ENCODE measurements at regions not wholly inside any gene's neighbourhood (a gene's known extent, or its start where the extent isn't known, plus 50 kb on each side); places are given as distances from the start of the nearest gene placed in this dataset.
A peak's percentile ranks its signal among the peaks of the same experiment; 100 is the strongest.

DNA sequence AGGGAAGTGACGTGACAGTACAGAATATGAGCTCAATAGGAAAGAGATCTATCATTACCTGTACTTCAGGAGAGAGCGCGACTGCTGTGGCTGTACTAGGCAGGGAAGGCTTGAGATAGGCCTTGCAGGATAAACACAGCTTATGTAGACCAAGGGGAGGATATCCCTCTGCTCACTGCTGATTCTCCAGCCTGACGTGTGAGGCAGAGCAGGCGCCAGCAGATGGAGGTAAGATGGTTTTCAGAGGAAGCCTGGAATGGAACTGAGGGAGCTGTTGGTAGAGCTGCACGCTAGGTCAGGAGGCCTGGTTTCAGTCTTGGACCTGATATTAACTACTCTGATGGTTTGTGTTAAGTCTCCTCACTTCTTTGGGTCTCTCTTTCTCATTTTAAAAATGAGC is 291.4 kb downstream of the YTHDC2 start:
- TF ChIP-seq POLR2AphosphoS5 (IDR thresholded peaks at IDR 0.05; ENCODE audit: low read depth, low read length) (no peak), TCF7L2 (IDR thresholded peaks at IDR 0.05; ENCODE audit: low read depth, low read length) (no peak), SIN3A (IDR thresholded peaks at IDR 0.05; ENCODE audit: borderline replicate concordance, insufficient read depth, low read depth, low read length) (no peak)
- TF ChIP-seq, protein P1, sequence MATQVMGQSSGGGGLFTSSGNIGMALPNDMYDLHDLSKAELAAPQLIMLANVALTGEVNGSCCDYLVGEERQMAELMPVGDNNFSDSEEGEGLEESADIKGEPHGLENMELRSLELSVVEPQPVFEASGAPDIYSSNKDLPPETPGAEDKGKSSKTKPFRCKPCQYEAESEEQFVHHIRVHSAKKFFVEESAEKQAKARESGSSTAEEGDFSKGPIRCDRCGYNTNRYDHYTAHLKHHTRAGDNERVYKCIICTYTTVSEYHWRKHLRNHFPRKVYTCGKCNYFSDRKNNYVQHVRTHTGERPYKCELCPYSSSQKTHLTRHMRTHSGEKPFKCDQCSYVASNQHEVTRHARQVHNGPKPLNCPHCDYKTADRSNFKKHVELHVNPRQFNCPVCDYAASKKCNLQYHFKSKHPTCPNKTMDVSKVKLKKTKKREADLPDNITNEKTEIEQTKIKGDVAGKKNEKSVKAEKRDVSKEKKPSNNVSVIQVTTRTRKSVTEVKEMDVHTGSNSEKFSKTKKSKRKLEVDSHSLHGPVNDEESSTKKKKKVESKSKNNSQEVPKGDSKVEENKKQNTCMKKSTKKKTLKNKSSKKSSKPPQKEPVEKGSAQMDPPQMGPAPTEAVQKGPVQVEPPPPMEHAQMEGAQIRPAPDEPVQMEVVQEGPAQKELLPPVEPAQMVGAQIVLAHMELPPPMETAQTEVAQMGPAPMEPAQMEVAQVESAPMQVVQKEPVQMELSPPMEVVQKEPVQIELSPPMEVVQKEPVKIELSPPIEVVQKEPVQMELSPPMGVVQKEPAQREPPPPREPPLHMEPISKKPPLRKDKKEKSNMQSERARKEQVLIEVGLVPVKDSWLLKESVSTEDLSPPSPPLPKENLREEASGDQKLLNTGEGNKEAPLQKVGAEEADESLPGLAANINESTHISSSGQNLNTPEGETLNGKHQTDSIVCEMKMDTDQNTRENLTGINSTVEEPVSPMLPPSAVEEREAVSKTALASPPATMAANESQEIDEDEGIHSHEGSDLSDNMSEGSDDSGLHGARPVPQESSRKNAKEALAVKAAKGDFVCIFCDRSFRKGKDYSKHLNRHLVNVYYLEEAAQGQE (IDR thresholded peaks at IDR 0.05; ENCODE audit: insufficient read depth in 1 of 2, low read depth in 2 of 2, low read length in 1 of 2), result no peak
- TF ChIP-seq, protein P2, sequence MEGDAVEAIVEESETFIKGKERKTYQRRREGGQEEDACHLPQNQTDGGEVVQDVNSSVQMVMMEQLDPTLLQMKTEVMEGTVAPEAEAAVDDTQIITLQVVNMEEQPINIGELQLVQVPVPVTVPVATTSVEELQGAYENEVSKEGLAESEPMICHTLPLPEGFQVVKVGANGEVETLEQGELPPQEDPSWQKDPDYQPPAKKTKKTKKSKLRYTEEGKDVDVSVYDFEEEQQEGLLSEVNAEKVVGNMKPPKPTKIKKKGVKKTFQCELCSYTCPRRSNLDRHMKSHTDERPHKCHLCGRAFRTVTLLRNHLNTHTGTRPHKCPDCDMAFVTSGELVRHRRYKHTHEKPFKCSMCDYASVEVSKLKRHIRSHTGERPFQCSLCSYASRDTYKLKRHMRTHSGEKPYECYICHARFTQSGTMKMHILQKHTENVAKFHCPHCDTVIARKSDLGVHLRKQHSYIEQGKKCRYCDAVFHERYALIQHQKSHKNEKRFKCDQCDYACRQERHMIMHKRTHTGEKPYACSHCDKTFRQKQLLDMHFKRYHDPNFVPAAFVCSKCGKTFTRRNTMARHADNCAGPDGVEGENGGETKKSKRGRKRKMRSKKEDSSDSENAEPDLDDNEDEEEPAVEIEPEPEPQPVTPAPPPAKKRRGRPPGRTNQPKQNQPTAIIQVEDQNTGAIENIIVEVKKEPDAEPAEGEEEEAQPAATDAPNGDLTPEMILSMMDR (IDR thresholded peaks at IDR 0.05), result no peak
- ChIA-PET CTCF (no interaction called here), POLR2A (no interaction called here)
- intact Hi-C loops (cut with micrococcal nuclease; ENCODE audit: unreplicated experiment) (no loop called here), in situ Hi-C loops (cut with HindIII; ENCODE audit: low pct_unique_long_range_greater_than_20kb, low sequenced_read_pairs) (no loop called here)
- Histone ChIP-seq H3K9me3 (ENCODE audit: control insufficient read depth, insufficient read depth, low read depth, low read length) (no peaks in the 10 kb centered on the region), H3K4me1 (ENCODE audit: control insufficient read depth, insufficient read depth, low read length) (no peaks in the 10 kb centered on the region), H3K27ac (ENCODE audit: low read length) (no peak overlapping the region), H3K4me3 (ENCODE audit: low read depth in 2 of 2, low read length in 2 of 2) (no peak overlapping the region), H3K27me3 (ENCODE audit: control insufficient read depth, insufficient read depth, low read length) (no peaks in the 10 kb centered on the region), H3K36me3 (ENCODE audit: control insufficient read depth, insufficient read depth, low read length) (no peaks in the 10 kb centered on the region)
- BruUV-seq (replicated peaks), result no TSS peak
- ATAC-seq, result no peak
- DNase-seq (ENCODE audit: low read depth, low spot score), result no peak

DNA sequence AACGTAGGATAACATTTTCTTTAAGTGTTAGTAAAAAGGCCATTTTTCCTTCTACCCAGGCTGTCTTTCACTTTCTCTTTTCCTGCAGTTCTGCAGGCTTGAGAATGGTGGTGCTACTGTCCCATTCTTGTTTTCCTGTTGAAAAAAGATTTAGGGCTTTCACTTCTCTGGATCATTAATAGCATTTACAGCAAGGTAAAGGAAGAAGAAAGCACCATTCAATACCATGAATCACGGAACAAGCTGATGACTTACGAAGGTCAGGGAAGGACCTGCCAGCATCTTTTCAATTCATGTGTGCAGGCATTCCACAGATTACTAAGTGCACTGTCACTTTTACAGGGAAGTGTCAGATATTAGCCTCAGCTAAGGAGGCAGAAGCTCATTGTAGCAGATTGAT is 292.8 kb downstream of the YTHDC2 start:
- DNase-seq (ENCODE audit: low read depth, low spot score) (no peak), ATAC-seq (no peak)
- no peak overlapping the region for H3K4me3 ChIP-seq (ENCODE audit: low read depth in 2 of 2, low read length in 2 of 2)
- no TSS peak for BruUV-seq (replicated peaks)
- intact Hi-C loops (cut with micrococcal nuclease; ENCODE audit: unreplicated experiment), result no loop called here
- no peak overlapping the region for H3K27ac ChIP-seq (ENCODE audit: low read length)
- TF ChIP-seq, protein P1 (IDR thresholded peaks at IDR 0.05; ENCODE audit: insufficient read depth in 1 of 2, low read depth in 2 of 2, low read length in 1 of 2), result no peak
- TF ChIP-seq POLR2AphosphoS5 (IDR thresholded peaks at IDR 0.05; ENCODE audit: low read depth, low read length) (no peak), SIN3A (IDR thresholded peaks at IDR 0.05; ENCODE audit: borderline replicate concordance, insufficient read depth, low read depth, low read length) (no peak), TCF7L2 (IDR thresholded peaks at IDR 0.05; ENCODE audit: low read depth, low read length) (no peak)
- TF ChIP-seq, protein P2 (IDR thresholded peaks at IDR 0.05), result peak; percentile 32; the same call in 1 of the 2 replicates
- H3K4me1 ChIP-seq (ENCODE audit: control insufficient read depth, insufficient read depth, low read length), result no peaks in the 10 kb centered on the region
- H3K9me3 ChIP-seq (ENCODE audit: control insufficient read depth, insufficient read depth, low read depth, low read length), result no peaks in the 10 kb centered on the region
- in situ Hi-C loops (cut with HindIII; ENCODE audit: low pct_unique_long_range_greater_than_20kb, low sequenced_read_pairs), result no loop called here
- H3K27me3 ChIP-seq (ENCODE audit: control insufficient read depth, insufficient read depth, low read length), result no peaks in the 10 kb centered on the region
- H3K36me3 ChIP-seq (ENCODE audit: control insufficient read depth, insufficient read depth, low read length), result no peaks in the 10 kb centered on the region
- ChIA-PET POLR2A (no interaction called here), CTCF (no interaction called here)

Data from Panc1 (cell line).